Inferior parietal cortex (tissue), 1 donor: ENCODE measurements at regions not wholly inside any gene's neighbourhood (a gene's known extent, or its start where the extent isn't known, plus 50 kb on each side); places are given as distances from the start of the nearest gene placed in this dataset.
A peak's percentile ranks its signal among the peaks of the same experiment; 100 is the strongest.

Experiments
- DNase-seq: peaks from one replicate; pipeline ENCODE4 v3.0.0-alpha.2; 2016; ENCODE audit errors: extremely low spot score

DNA sequence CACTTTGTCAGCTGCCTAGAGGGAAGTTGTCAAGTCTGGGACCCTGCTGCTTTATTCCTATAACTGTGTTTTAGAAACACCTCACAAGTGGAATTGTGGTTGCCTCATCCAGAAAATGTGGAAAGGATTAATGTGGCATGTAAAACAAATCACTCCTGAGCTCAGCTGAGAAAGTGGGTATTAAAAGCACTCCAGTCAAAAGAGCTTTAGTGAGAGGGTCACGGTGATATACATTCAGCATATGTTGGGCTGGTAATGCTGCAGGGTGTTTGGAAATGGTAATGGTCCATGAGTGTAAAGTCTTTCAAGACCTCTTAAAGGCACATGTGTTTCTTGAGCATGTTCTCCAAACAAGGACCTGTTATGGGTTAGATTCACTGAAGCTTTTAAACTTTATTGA, 318.2 kb upstream of the MEOX2 start:
- DNase-seq = no peak

DNA sequence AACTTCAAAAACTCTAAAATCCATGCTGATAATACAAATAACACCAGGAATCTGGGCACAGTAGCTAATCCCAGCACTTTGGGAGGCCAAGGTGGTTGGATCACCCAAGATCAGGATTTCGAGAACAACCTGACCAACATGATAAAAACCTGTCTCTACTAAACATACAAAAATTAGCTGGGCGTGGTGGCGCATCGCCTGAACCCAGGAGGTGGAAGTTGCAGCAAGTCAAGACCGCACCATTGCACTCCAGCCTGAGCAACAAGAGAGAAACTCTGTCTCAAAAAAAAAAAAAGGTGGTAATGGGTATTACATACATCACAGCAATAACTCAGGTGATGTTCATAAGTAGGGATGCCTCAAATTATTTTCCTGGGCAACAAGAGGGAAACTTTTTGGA, 315.0 kb upstream of the MEOX2 start:
- no peak for DNase-seq

DNA sequence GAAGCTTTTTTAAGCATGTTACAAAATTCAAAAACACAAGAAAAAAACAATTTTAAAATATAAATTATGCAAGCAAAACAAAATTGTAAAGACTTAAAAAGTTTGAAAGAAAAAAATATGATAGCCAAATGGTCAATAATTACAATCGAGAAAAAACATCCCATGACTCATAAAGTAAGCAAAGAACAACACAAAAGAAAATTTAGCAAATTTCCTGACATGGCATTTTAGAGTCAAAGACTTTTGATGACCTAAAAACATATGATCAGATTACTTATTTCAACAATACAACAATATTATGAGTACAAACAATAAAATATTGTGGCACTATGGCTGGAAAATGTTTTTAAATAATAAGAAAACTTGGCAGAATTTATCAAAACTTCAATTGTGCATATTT, 312.1 kb upstream of the MEOX2 start:
- no peak for DNase-seq

DNA sequence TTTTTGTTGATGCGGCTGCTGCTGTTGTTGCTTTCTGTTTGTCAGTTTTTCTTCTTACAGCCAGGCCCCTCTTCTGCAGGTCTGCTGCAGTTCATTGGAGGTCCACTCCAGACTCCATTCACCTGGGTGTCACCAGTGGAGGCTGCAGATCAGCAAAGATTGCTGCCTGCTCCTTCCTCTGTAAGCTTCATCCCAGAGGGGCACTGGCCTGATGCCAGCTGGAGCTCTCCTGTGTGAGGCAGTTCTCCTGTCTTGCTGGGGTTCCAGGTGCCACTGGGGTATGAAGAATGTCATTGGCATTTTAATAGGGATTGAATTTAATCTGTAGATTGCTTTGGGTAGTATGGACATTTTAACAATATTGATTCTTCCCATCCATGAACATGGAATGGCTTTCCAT, 308.5 kb upstream of the MEOX2 start:
- no peak for DNase-seq

DNA sequence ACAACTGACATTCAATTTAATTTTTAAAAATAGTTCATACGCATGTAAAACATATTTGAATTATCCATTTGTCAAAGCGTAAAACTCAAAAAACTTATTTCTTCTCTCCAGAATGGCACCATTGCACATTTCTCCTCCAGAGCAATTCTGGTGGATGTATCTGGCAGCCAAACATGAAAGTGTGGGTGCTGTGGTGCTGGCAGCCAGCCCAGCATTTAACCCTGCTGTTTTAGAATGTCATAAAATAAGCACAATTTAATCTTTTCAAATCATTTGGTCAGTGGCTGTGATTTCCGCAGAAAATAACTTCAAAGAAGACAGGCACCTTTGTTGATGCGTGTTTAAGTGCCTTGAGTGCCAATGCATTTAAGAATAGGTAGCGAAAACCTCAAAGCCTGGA, 302.7 kb upstream of the MEOX2 start:
- DNase-seq = peak; percentile 8

DNA sequence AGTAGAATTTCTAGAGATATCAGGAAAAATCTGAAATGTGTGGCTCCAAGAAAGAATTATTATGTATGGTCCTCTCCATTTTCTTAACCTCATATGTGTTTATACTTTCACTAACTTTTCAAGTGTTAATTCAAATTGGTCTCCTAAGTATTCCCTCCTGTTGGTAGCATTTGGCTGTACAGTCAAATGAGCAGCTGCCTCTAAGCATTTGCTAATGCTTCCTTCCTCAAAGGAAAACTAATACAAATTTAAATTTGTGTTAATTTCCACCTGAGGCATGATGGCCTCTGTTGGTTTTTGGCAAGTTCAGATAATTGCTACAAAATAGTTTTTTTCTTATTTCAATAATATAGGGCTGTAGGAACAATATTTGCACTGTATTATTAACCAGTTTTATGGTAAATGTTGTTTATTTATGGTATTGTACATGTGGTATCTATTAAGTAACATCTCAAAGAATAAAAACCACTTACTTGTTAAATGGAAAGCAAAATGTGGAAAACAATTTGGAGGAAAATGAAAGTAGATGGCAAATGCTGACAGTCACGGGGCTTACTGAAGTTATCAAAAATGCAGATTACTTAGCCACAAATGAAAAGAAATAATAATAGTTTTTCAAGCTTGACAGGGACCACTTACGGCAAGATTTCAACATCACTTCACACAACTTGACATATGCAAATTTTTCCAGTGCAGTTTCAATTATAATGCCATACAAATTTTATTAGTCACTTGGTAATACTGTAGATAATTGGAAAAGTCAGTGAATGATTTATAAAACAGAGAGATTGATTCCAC, 299.3 kb upstream of the MEOX2 start:
- no peak for DNase-seq

DNA sequence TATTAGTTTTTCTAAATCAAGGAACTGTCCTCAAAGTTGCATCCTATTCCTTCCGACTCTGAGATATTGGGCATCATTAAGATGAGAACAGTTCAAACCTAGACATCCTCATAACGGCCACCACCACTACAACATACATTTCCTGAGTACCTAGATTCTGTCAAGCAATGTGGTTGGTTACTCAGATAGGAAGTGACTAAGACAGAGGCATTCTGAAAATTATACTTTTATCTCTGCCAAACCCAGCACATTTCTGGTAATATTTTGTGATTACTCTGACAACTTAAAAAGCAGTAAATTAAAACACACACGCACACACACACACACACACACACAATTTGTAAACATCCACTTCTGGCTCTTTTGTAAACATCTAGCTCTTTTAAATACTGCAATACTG, 291.2 kb upstream of the MEOX2 start:
- DNase-seq = no peak

DNA sequence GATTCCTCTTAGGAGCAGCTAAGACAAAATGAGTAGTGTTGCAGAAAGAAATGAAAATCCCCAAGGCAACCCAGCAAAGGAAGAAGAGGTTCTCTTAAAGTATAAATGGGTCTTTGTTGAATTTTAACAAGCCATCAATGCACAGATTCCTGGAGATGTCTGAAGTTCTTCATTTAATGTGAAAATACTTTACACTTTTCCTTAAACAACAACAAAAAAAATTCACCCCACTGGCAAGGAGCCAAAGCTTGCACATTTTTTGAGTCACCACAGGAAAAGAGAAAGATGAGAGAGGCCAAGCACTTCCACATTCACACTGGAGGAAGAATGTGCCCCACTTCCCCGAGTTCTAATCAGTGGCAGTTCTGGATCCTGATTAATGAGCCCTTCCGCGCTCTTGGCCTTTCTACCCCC, 286.4 kb upstream of the MEOX2 start:
- DNase-seq = no peak

DNA sequence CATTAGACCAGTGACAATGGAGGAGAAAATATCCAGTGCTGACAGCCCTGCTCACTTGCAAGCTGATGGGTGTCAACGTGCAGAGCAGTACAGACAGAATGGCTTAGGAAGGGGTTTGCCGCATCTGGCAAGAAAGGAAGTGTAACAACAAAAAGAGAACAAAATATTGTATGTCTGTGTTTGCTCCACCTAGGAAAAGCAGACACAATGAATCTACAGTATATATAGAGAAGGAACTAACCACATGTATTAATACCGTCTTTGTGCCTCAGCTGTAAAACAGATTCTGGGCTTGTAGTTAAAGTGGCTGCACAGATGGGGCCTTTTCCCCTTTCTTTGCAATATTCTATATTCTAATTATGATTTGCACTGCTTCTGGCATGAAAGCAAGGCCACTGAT, 281.1 kb upstream of the MEOX2 start:
- DNase-seq = no peak

DNA sequence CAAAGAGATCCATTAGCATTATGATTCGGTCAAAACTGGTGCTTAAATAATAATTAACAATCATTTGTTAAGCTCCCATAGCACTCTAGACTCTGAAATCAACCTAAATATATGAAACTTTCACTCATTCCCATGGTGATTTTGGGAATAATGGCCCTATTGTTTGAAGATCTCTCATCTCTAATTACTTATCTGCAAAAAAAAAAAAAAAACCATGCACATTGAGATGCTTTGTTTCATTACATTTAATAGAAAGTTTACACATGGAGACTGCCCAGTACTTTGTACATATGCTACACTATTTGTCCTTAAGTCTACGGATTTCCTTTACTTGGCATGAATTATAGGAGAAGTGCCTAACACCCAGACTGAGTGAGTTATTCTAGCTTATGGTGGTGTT, 280.6 kb upstream of the MEOX2 start:
- DNase-seq = no peak

DNA sequence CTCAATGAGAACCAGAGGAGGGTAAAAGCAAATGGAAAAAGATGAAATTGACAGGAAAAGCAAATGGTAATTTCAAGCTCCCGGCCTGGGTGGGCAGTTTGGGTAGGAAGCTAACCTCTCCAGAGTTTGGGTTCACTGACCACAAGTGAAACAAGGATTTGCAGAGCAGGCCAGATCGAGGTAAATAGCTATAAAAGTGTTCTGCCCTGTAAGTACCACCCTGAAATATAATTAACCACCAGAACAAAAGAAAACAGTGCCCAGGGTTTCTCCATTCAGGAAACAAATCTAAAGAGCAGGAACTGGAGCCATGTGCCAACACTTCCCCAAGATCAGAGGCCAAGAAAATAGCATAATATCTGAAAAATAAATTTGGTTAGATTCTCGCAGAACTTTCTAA, 276.7 kb upstream of the MEOX2 start:
- no peak for DNase-seq

DNA sequence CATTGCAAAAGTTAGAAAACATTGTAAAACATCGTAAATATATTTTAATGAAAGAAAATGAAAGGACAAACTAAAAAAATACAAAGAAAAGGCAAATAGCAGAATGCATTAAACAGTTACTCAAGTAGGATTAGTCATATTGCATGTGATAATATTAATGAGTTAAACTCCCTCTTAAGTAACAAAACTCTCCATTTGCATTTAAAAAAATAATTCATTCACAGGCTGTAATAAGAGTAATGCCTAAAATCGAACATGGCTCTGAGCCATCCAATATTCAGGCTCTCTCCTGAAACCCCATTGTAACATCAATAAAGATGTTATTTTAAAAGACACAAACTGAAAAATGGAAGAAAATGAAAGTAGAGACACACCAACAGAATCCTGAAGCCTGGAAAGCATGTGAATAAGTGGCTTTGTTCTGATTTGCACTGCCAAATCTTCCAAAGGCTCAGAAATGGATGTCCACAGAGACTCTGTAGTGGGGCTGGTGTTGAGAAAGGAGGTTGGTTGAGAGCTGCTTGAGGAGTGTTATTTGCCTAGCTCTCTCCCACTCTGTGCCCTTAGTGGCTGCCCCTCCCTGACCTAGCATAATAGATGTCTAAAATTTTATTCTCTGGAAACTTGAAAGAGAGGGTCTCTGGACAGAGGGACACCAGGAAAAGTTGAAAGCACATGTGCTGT, 268.3 kb upstream of the MEOX2 start:
- no peak for DNase-seq

DNA sequence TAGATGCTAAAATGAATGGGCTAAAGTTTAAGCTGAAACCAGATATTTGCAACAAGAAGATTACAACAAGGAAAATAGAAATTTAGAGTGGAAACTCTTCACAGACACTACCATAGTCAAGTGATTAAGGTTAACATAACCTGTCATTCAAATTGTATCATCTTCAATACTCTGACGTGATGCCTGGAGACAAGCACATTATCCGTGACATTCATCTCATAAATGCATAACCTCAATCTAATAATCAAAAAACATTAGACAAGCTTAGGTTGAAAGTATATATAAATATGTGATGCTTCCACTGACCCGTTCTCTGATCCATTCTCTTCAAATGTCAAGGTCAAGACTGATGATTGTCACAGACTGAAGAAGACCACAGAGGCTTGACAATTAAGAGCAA, 263.8 kb upstream of the MEOX2 start:
- no peak for DNase-seq

DNA sequence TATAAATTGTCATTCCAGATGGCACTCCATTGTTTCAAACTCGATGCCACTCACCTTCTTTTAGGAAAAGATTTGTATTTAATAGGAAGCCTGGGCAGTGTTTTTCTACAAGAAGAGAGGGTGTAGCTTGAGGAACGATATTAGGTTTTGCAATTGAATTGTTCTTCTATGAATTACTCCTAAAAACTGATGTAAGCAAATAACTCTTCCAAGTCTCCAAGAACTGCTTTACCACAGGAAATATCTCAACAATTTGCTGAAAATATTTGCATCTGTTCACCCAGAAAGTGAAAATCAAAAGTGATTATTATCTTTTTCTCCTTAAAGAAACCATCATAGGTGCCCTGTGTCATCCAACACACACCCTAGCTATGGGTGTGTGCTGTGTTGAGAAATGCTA, 261.3 kb upstream of the MEOX2 start:
- DNase-seq = no peak

DNA sequence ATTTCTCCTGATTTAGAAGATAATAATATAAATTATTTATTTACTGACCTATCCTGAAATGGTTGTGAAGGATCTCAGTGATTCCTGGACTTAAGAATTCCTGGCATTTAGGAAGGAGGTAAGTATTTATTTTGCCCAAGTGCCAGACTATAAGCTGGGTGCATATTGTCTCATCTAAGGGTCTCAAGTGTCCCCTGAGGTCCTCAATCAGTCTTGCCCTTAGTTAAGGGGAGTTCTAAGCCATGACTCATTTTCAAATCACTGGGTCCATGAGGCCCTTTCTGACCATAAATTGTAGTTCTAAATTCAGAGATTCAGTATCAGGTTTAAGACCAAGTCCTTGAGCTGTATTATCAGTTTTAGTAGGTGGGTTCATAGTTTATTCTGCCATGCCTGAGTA, 251.6 kb upstream of the MEOX2 start:
- DNase-seq = no peak

DNA sequence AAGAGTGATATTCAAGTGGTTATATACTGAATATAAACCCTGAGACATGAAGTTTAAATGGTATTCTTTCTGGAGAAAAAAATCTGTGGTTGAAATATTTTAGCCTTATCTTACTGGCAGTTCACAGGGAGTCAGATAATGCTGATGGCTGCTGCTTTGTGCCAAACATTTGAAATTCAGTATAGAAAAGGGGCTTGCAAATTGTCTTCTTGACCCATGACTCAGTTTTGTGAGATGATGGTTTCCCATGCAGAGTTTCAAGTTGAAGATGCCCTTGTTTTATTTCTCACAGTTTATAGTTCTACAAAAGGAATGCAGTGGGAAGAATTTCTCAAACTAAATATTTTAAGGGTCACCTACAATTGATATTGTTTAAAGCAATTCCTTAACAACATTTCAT, 251.1 kb upstream of the MEOX2 start:
- no peak for DNase-seq

DNA sequence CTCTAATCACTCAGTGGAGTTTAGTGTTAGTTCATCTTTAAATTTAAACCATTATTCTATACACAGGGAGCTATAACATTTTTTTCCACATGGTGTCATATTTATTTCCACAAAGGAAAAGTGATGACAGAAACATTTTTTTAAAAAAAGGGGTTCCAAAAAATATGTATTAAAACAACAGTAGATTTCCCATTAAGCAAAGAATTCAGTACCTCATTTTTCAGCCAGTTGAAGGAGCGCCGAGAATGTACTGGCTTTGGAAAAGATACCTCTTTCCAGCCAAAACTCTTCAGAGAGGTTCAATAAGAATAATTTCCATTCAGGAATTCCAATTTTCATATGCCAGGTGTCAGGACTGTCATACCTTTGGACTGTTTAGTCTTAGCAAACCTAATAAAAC, 250.5 kb upstream of the MEOX2 start:
- DNase-seq = no peak

DNA sequence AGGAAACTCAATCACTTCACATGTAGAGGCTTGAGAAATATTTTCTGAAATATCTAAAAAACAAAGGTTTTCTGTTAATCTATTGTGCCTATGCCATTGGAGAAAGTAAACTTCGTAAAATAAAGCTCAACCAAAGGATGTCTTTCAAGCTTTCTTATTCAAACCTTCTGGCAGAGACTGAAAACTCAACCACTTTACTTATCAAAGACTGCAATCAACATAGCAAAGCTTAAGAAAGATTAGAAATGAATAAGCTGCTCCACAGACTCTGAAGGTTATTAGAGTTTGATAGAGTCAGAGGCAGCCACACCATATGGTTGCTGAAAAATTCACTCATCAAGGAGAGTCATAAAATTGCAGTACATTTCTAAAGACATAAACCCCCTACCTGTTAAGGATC, 245.8 kb upstream of the MEOX2 start:
- no peak for DNase-seq

DNA sequence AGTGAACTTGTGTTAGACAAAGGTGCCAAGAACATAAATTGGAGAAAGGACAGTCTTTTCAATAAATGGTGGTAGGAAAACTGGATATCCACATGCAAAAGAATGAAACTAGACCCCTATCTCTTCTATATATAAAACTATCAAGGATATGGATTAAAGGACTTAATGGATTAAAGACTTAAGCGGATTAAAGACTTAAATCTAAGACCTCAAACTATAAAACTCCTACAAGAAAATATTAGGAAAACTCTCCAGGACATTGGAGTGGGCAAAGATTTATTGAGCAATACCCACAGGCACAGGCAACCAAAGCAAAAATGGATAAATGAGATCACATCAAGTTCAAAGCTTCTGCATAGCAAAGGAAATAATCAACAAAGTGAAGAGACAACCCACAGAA, 242.9 kb upstream of the MEOX2 start:
- DNase-seq = no peak

DNA sequence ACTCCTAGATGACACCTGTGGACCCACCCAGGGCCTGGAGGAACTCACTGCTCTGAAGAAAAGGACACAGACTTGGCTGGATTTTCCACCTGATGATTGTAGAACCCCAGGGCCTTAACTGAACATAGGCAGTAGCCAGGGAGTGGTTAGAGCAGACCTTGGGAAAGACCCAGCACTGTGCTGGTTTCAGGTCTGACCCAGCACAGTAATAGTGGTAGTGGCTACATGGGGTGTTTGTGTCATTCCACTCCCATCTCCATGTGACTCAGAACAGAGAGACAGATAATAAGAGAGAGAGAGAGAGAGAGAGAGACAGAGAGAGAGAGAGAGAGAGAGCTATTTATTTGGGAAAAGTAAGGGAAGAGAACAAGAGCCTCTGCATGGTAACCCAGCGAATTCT, 239.1 kb upstream of the MEOX2 start:
- DNase-seq = no peak

DNA sequence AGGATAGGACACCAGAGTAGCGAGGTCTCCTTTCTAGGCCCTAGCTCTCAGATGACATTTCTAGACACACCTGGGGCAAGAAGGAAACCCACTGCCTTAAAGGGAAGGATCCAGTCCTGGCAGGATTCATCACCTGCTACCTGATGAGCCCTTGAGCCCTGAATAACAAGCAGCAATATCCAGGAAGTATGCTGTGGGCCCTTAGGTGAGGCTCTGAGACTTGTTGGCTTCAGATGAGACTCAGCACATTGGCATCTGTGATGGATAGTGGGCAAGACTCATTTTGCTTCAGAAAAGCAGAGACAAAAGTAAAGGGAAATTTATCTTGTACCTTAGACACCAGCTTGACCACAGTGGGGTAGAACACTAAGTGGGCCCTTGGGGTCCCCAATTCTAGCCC, 238.4 kb upstream of the MEOX2 start:
- no peak for DNase-seq

DNA sequence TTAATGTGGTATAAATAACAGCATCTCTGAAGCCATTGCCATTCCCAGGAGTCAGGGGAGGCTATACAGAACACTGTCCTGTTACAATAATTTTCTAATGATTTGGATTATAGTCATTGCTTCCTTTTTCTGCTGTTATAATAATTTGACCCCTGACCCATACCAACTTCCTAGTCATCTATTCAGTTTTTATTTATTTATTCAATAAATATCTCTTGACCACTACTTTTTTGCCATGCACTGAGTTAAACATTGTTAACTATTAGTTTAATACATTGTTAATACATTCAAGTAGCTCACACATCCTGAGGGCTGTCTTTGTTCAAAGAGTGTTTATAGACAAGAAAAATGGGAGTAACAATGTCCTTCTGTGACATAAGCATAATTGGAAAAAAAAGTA, 235.5 kb upstream of the MEOX2 start:
- DNase-seq = no peak

DNA sequence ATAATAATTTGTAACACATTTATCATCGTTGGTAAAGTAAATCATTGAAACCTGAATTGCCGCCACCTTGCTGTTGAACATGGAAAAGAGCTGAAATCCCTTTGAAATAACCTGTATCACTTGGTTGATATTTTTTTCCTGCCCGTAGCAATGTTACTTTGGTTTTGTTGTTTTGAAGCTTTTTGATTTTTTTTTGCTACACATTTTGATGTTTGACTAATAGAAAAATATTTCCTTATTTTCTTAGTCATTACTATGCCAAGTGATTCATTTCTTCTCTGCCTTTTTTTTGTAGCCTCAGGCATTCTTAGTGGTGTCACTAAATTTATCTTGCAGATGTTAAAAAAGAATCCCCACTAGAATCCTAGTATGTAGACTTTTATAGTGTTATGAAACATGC, 235.1 kb upstream of the MEOX2 start:
- DNase-seq = no peak

DNA sequence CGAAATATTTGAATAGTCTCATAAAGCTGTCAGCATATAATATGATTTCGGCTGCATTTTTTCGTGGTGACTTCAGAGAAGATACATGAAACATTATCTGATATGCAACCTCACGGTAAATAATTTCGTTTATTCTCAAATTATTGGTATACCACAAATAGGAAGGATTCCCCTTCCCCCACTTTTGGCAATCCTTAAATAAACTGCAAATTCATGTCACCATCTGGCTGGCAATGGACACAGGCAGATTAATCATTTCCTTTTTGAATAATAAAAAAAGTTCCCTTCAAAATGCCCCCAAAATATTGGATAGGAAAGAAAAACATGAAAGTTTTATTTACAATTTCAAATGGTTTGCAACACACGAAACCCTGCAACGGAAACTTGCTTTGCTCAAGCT, 234.5 kb upstream of the MEOX2 start:
- no peak for DNase-seq
